ENCODE measurements at regions not wholly inside any gene's neighbourhood (a gene's known extent, or its start where the extent isn't known, plus 50 kb on each side); places are given as distances from the start of the nearest gene placed in this dataset.

- H3K4me3 Mint-ChIP-seq: no peak overlapping the region
- H3K9me3 Mint-ChIP-seq: no peaks in the 10 kb centered on the region
- H3K36me3 Mint-ChIP-seq (ENCODE audit: low read depth): no peaks in the 10 kb centered on the region
- ATAC-seq (ENCODE audit: low read depth): no peak
- ChIA-PET POLR2A (interaction anchor here (1.1 kb wide), 1 partner anchor 49 kb away, joined by 7 read pairs; no protein-coding TSS in a partner anchor), CTCF (interaction anchor here (0.7 to 2.0 kb wide), 4 partner anchors 24 to 190 kb away, joined by 5 to 8 read pairs (median 6); no protein-coding TSS in a partner anchor)
- no peak for DNase-seq
- peaks cover 52% of the 10 kb centered on the region for H3K4me1 Mint-ChIP-seq
- intact Hi-C loops (cut with micrococcal nuclease): no loop called here
- TF ChIP-seq, protein P1, sequence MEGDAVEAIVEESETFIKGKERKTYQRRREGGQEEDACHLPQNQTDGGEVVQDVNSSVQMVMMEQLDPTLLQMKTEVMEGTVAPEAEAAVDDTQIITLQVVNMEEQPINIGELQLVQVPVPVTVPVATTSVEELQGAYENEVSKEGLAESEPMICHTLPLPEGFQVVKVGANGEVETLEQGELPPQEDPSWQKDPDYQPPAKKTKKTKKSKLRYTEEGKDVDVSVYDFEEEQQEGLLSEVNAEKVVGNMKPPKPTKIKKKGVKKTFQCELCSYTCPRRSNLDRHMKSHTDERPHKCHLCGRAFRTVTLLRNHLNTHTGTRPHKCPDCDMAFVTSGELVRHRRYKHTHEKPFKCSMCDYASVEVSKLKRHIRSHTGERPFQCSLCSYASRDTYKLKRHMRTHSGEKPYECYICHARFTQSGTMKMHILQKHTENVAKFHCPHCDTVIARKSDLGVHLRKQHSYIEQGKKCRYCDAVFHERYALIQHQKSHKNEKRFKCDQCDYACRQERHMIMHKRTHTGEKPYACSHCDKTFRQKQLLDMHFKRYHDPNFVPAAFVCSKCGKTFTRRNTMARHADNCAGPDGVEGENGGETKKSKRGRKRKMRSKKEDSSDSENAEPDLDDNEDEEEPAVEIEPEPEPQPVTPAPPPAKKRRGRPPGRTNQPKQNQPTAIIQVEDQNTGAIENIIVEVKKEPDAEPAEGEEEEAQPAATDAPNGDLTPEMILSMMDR (IDR thresholded peaks at IDR 0.05): no peak
- no peak overlapping the region for H3K27ac Mint-ChIP-seq
- no peaks in the 10 kb centered on the region for H3K27me3 Mint-ChIP-seq
These were observed 110.5 kb downstream of the ZNF280B start for GRCh38 chr22:22397875-22398524.

DNA sequence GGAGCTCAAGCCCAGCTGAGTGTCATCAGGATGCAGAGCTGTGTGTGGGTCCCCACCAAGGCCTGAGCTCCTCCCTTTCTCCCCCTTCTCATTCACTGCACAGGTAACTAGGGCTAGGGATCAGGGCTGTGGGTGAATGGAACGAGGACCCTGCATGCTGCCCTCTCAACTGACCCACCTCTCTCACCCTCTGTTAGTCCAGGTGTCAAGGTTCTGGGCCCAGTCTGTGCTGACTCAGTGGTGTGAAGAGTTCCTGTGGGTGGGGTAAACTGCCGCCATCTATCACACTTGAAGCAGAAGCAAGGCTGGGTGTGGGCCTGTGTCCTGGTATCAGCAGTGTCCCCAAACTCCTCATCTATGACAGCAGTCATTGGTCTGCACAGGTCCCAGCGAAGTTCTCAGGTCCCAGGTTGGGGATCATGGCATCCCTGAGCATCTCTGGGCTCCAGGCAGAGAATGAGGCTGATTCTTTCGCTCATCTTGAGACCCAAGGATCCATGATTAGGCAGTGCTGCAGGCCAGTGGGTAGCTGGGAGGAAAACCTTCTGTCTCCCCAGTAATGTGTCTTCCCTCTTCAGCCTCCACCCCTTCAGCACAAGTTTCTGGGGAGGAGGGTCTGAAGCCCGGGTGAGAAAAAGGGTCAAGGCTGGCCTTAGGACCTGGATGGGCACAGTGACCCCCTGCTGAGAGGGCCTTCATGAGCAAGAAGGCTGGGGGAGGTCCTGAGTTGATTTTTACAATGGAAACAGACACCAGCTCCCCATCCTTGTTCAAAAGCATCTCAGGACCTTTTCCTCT is 109.8 kb downstream of the ZNF280B start:
- POLR2A ChIA-PET: no interaction called here
- ATAC-seq (ENCODE audit: low read depth) (no peak), DNase-seq (no peak)
- TF ChIP-seq, protein P1 (IDR thresholded peaks at IDR 0.05): no peak
- CTCF ChIA-PET: interaction anchor here (0.7 to 2.0 kb wide), 4 partner anchors 23 to 189 kb away, joined by 5 to 8 read pairs (median 6); no protein-coding TSS in a partner anchor
- Mint-ChIP-seq H3K4me3 (no peak overlapping the region), H3K9me3 (no peaks in the 10 kb centered on the region), H3K36me3 (ENCODE audit: low read depth) (no peaks in the 10 kb centered on the region), H3K4me1 (peaks cover 59% of the 10 kb centered on the region), H3K27me3 (no peaks in the 10 kb centered on the region), H3K27ac (no peak overlapping the region)
- intact Hi-C loops (cut with micrococcal nuclease): no loop called here

DNA sequence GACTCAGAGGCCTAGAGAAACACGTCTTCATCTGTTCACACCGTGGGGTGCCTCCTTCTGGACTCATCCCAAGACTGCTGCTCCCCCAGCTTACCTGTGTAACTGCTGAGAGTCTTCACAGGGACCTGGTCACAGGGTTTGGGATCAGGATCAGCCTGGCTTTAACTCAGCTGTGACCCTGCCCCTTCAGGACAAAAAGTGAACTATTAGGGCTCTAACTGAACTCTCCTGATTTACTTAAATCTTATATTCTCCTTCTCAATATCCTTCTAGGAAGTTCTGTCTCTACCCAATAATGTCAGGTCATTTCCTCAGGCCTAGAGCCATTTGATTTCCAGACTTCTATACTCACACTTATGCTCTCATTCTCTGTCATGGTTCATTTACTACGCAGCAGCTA is 108.4 kb downstream of the ZNF280B start:
- TF ChIP-seq, protein P1 (IDR thresholded peaks at IDR 0.05): no peak
- Mint-ChIP-seq H3K4me3 (no peak overlapping the region), H3K27me3 (no peaks in the 10 kb centered on the region), H3K36me3 (ENCODE audit: low read depth) (no peaks in the 10 kb centered on the region), H3K9me3 (no peaks in the 10 kb centered on the region), H3K27ac (no peak overlapping the region), H3K4me1 (peaks cover 60% of the 10 kb centered on the region)
- intact Hi-C loops (cut with micrococcal nuclease): loop anchor here (5.0 kb wide), 1 partner anchor 33 kb away; no protein-coding TSS in a partner anchor
- POLR2A ChIA-PET: no interaction called here
- DNase-seq (no peak), ATAC-seq (ENCODE audit: low read depth) (no peak)
- CTCF ChIA-PET: interaction anchor here (1.5 kb wide), 1 partner anchor 22 kb away, joined by 4 read pairs; no protein-coding TSS in a partner anchor

- intact Hi-C loops (cut with micrococcal nuclease): loop anchor here (5.0 kb wide), 1 partner anchor 34 kb away; no protein-coding TSS in a partner anchor
- ChIA-PET POLR2A (no interaction called here), CTCF (interaction anchor here (1.5 kb wide), 1 partner anchor 21 kb away, joined by 4 read pairs; no protein-coding TSS in a partner anchor)
- ATAC-seq (ENCODE audit: low read depth) (no peak), DNase-seq (no peak)
- no peaks in the 10 kb centered on the region for H3K27me3 Mint-ChIP-seq
- TF ChIP-seq, protein P1 (IDR thresholded peaks at IDR 0.05): no peak
- H3K4me3 Mint-ChIP-seq: no peak overlapping the region
- no peak overlapping the region for H3K27ac Mint-ChIP-seq
- H3K4me1 Mint-ChIP-seq: peaks cover 60% of the 10 kb centered on the region
- H3K9me3 Mint-ChIP-seq: no peaks in the 10 kb centered on the region
- no peaks in the 10 kb centered on the region for H3K36me3 Mint-ChIP-seq (ENCODE audit: low read depth)
These were observed 107.6 kb downstream of the ZNF280B start for GRCh38 chr22:22400964-22401363.

DNA sequence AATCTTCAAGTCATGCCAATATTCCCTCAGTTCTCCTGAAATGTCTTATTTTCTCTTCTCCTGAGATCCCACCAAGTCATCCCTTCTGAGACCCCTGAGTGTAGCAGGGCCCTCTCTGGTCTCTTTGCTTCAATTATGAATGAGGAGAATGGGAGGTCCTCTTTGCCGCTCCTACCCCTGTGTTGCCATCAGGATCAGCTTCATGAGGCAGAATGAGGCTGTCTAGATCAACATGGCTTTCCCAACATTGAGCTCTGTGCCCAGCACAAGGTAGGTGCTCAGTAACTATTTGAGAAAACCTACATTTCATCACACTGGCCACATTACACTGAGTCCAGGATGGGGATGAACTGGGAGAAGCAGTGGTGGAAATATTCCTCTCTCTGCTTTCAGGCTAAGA is 107.2 kb downstream of the ZNF280B start:
- intact Hi-C loops (cut with micrococcal nuclease): loop anchor here (5.0 kb wide), 1 partner anchor 34 kb away; no protein-coding TSS in a partner anchor
- Mint-ChIP-seq H3K27ac (no peak overlapping the region), H3K36me3 (ENCODE audit: low read depth) (no peaks in the 10 kb centered on the region), H3K9me3 (no peaks in the 10 kb centered on the region), H3K4me3 (no peak overlapping the region), H3K4me1 (peaks cover 59% of the 10 kb centered on the region), H3K27me3 (no peaks in the 10 kb centered on the region)
- DNase-seq (no peak), ATAC-seq (ENCODE audit: low read depth) (no peak)
- ChIA-PET CTCF (interaction anchor here (1.5 kb wide), 1 partner anchor 20 kb away, joined by 4 read pairs; no protein-coding TSS in a partner anchor), POLR2A (no interaction called here)
- TF ChIP-seq, protein P1 (IDR thresholded peaks at IDR 0.05): no peak

Measured in activated B cell treated with CpG ODN at 0.5 μM for 24 hours (primary cell).